CD4-positive, alpha-beta T cell treated with Interleukin-4 for 4 hours (primary cell): ENCODE measurements at regions not wholly inside any gene's neighbourhood (a gene's known extent, or its start where the extent isn't known, plus 50 kb on each side); places are given as distances from the start of the nearest gene placed in this dataset.
"Not testable (repeated sequence)": the region's sequence is repeated elsewhere in the genome, so short reads cannot be mapped to it uniquely, and the experiment has no call there.

Experiments
- DNase-seq: peaks from one replicate; pipeline ENCODE4 v3.0.0-alpha.2; 2020

DNA sequence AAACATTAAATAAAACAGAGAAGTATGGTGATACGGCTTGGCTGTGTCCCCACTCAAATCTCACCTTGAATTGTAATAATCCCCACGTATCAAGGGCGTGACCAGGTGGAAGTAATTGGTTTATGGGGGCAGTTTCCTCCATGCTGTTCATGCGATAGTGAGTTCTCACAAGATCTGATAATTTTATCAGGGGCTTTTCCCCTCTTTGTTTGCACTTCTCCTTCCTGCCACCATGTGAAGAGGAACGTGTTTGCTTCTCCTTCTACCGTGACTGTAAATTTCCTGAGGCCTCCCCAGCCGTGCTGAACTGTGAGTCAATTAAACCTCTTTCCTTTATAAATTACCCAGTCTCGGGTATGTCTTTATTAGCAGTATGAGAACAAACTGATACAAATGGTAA, 331.3 kb upstream of the CNR1 start:
- DNase-seq, result not testable (repeated sequence)

DNA sequence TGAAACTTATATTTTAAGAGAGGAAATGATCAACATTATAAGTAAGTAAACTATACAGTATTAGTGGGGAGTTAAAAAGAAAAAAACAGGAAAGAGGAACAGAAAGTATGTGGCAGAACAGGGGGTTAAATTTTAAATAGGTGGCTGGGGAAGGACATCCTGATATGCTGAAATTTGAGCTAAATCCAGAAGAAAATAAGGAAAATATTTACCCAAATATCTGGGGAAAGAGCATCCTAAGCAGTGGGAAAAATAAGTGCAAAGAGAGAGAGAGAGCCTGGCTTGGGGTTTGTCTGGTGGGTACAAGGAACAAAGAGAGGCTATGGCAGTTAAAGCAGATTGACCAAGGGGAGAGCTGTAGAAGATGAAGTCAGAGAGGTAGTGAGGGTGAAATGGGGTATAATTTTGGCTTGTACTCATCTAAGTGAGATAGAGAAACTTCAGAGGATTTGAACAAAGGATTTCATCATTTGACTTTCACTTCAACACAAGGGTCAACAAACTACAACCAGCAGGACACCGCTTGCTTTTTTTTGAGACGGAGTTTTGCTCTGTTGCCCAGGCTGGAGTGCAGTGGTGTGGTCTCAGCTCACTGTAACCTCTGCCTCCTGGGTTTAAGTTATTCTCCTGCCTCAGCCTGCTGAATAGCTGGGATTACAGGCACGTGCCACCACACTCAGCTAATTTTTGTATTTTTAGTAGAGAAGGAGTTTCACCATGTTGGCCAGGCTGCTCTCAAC, 328.4 kb upstream of the CNR1 start:
- no peak for DNase-seq

DNA sequence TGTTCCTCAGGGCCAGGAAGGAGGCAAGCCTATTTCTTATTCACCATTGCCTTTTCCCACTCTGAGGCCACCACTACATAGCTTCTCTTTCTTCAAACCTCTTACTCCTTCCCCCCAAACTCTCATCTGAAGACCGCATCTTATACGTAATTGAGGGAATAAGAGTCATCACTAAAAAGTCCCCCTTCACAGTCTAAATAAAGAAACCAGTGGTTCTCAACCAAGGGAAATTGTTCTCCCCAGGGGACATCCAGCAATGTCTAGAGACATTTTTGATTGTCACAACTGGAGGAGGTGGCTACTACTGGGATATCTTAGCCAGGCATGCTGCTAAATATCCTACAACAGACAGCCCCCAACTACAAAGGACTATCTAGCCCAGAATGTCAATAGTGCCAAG, 327.6 kb upstream of the CNR1 start:
- no peak for DNase-seq

DNA sequence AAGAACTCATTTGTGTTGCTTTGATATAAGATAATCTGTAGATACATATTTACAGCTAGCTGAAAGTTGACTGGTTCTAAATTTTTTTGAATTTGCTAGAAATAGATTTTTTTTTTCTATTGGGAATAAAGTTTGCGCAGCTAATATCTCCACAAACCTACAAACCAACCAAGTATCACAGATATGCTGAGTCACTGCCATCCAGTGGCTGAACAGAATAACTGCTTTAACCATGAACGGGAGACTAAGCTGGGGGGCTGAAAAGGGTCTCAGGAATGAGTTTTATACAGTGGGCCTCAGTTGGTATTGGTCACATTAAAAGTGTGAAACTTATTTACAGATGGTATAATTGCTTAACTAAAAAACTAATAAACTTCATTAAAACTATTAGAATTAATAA, 326.7 kb upstream of the CNR1 start:
- no peak for DNase-seq

DNA sequence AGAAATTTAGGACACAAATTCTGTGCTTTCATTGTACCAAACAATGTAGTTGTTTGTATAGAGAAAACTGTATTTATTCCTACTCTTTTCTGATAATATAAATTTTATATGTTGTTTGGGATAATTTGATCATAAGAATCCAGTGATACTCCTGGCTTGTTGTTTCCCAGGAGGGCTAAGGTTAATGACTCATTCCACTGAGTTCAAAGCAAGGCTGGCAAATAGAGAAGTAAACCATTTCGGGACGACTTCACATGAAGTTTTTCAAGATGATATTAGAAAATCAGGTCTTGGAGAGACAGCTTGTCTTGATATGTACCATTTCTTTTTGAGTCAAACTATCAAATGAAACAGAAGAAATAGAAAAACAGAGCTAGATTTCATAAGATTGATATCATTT, 326.1 kb upstream of the CNR1 start:
- DNase-seq, result no peak

DNA sequence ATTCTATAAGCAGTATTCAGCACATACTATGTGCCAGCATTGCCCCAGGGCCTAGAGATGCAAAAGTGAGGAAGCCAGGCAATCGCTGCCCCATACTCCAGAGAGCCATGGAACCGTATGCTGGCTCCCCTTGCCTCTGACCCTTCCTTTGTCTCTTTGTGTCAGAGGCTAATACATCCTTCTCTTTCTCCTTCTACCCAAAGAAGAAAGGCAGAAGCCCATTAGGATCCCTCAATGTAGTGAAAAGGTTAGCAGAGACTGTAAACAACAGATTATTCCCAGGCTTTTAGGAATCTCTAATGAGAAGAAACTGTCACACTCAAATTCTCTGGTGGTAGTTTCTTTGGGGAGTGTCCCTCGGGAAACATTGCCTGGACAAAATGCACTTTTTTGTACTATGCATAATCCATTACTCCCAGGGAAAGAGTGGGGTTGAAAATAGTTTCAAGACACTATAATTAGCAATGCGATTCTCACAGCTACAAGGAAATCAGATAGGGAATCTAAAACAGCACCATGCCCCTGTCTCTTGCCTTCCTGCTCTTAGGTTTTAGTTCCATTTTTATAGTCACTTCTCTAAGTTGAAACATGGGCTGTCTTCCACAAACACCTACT, 325.2 kb upstream of the CNR1 start:
- DNase-seq, result no peak

DNA sequence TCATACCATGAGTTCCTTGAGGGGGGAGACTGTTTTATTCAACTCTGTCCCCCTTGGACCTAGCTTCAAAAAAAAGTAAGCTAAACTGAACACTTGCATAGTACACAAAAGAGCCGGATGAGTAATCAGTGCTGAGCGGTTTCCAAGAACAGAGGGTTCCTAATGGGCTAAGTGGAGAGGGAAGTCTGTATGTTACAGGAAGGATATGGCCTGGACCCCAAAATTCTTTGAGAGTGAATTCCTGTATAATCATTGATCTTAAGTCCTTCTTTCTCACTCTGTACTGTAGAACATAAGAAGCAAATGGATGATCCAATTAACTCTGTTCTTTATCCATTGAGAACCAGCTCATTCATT, 324.7 kb upstream of the CNR1 start:
- DNase-seq, result no peak

DNA sequence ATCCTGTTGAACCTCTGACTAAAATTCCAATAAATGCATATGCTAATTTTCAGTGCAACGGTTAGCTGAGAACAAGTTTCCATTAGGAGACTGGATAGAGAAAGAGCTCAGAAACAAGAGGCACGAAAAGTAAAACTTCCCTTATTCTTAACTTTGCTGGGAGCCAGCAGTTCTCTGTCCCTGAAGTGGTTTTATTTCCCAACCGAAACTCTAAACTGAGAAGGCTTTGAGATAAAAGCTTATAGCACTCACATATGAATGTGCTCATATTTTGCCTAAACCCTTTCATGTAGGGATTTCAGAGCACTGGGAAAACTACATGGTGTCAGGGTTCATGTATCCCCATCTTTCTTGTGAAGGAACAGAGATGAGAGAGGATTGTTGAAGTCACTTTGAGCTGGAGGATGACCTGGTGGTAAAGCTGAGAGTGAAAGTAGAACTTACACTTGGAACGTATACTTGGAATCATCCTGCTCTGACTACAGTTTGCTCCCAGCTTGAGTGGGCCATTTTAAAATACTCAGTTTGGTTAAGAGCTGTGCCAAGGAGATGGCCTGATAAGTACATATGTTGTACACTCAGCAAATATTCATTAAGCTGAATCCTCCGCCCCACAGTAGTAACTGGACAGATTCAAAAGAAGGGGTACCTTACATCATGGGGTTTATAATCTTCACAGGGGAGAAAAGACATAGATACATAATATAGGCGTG, 324.2 kb upstream of the CNR1 start:
- DNase-seq, result no peak

DNA sequence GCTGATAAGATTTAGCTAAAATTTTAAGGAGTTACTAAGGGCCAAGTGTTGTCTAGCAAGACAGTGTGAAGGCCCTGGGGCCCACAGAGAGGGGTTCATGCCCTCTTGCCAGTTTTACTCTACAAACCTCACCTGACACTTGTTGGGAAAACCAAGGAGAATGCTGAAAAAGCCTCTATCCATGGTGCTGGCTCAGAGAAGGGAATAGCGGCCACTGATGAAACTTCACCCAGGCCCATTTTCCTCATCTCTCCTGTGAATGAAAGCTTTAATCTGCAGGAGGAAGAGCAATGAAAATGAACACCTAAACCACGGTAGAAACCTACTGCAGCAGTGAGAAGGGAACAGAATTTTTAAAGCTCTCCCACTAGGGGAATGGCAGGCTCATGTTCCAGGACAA, 317.3 kb upstream of the CNR1 start:
- DNase-seq, result no peak

DNA sequence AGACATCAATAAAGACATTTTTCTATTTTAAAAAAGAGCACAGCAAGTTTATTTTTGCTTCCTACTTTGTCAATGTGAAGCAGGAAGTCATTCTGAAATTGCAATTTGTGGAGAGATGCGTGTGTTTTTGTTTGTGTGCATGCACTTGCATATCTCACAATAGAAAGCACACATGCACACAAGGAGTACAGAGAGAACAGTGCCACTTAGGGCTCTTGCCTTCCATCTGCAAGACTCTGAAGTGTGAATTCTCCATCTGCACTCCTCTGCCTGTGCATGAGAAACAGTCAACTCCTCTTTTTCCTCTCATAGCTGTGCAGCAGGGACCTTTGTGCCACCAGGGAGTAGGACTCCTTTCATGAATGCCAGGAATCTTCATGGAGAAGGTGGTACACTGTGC, 316.3 kb upstream of the CNR1 start:
- DNase-seq, result no peak

DNA sequence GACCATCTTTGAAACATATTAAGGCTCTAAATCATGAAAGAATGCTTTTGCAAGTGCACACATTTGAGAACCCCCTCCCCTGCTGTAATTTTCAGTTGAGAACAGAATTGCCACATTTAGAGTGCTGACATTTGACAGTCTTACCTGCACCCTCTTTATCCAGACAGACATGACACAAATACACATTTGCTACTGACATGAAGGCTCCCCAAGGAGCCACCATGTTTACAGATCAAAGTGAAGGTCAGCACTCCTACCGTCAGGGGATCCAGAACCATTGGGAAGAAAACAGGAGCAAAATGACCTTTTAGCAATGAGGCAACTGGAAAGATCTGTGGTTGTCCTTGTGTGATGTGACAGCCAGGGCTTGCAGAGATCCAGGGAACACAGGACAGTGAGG, 315.4 kb upstream of the CNR1 start:
- DNase-seq, result no peak

DNA sequence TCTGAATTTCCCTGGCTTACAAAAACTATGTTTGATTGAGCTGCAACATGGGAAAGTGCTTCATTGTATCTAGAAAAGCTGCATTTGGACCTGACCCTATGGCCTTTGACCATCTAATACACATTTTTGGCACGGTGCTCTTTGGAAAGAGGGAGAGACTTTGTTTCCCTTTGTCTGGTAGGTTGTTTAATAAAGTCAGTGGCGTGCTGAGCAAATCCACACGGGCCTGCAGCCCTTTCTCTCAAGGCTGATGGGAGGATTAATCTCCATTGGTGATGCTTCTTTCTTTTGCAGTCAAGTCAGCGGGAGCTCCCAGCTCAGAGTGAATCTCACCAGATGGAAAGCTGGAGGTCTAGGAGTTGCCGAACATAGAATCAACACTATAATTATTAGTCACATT, 314.7 kb upstream of the CNR1 start:
- no peak for DNase-seq

DNA sequence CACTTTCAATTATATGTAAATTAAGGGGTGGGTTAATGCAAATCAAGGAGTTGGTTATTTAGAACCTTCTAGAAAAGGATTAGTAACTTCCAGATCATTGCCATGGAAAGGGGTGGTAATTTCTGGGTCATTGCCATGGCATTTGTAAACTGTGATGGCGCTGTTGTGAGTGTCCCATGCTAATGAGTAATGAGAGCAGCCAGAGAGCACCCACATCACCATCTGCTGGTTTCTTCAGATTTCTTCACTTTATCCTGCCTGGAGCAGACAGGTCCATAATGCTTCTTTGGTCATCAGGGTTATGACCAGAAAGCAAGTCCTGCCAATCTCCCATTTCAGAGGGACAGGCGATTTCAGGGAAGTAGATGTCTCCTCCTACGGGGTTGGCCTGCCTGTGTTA, 311.3 kb upstream of the CNR1 start:
- no peak for DNase-seq

DNA sequence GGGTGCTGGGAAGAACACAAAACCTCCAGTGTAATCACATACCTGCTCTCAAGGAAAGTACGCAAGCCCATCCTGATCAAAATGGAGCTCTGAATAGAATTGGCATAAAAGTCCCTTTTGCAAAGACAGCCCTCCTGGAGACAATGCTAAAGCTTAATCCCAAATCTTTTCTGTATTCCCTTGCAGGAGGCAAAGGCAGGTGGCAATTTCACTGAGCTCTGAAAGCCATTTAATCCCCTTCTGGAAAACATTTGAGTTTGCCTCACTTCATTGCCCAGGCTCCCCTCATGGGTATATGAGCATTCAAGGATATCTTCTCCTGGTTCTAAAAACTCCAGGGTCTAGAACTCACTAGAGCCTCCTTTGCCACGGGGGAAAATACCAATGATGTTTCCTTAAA, 310.2 kb upstream of the CNR1 start:
- DNase-seq, result no peak

DNA sequence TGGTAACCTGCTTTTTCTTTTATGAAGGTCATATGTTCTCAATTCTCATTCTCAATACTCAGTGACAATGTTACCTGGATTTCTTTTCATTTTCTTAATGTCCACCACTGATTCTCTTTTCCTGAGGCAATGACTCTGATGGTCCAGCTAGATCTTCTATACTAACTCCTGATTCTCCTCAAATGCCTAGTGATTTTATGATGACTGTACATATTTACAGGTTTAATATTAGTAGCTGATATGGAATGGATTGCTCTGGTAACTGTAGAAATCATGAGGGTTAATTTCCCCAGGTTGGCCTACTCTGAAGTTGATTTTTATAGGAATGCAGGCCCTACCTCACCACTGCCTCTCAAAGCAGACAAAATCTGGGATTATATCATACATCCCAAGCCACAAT, 308.6 kb upstream of the CNR1 start:
- DNase-seq, result no peak

DNA sequence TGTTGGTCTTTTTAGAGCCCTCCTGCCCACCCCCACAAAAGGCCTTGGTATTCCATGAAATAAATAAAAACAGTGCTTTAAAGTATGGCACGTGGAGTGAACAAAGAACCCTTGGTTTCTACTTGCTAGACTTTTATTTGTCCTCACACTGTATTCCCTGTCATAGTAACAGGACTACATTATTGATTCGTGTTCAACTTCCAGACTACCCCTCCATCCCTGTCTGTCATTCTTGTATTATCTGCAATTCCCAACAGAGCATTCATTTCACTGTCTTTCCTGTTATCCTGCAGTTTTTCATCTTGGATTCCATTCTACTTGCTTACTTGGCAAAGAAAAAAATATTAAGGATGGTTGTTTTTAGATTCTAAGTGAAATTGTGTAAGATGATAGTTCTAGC, 307.4 kb upstream of the CNR1 start:
- no peak for DNase-seq

DNA sequence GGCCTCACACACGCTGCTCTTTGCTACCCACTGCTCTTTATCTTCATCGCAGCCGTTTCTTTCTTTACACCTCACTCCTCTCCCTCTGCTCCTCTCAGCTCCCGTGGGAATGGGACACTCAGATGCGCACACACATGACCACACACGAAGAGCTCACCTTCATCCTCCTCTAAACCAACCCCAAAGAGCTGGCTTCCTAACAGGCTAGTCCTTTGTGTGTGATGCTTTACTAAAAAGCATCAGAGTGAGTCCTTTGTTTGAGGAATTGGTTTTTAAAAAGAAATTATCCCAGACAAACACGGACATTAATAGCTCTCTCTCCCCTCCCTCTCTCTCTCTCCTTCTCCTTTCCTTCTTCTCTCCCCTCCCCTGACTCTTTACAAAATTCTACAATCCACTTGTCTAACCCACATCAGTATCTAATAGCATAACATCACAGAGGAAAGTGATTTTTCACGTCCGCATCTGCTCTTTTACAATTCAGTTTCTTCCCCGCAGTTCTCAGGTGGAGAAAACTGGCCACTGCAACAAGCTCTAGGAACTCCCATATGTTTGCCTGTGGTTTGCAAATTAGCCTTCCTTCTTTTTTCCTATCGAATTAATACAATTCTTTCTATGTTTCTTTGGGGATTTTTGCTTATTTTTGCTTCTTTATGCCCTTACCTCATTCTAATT, 306.8 kb upstream of the CNR1 start:
- DNase-seq, result no peak

DNA sequence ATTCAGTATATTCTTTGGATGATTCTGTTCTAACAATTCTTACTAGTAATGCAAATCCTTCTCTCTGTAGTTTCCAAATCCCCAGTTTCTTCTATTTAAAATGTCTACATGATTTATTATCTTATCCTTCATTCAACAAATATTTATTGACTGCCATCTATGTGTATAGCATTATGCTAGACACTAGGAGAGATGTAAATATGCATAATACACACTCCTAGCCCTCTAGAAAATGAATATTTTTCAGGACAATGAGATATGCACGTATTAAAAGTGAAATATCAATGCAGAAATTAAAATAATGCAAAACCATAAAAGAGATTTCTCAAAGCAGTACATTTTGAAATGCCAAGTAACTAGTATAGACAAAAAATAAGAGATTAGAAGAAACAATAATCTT, 293.5 kb upstream of the CNR1 start:
- no peak for DNase-seq

DNA sequence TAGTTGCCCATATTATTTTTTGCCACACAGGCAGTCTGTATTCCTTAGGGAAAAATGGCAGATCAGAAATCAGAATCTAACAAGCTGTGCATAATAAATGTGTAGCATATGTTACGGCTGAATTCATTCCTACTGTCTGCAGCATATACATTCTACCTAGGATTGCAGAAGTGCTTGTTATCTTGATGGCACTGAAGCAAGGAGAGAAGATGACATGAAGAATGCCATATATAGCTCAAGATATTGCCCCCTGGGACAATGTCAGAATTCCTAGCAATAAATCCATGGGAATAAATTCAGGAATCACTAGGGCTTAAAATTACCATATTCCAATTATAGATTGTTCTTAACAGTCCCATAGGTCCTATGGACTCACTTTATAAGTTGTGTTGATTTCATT, 293.0 kb upstream of the CNR1 start:
- DNase-seq, result no peak

DNA sequence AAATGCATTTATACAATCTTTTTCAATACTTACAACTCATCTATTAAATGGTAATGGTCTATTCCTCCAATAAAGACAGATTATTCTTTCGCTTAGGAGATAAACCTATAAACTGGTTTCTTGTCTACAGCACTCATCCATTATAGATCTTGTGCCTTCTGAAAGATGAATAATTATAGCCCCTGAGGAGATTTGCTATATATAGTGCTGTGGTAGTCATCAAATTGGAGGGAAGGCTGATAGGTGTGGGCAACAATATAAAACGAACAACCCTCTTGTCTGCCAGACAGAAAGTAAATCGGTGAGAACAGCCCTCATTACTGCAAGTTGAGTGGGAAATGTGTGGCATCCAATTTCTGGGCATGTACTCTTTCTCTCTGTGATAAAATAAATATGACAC, 292.5 kb upstream of the CNR1 start:
- DNase-seq, result no peak

DNA sequence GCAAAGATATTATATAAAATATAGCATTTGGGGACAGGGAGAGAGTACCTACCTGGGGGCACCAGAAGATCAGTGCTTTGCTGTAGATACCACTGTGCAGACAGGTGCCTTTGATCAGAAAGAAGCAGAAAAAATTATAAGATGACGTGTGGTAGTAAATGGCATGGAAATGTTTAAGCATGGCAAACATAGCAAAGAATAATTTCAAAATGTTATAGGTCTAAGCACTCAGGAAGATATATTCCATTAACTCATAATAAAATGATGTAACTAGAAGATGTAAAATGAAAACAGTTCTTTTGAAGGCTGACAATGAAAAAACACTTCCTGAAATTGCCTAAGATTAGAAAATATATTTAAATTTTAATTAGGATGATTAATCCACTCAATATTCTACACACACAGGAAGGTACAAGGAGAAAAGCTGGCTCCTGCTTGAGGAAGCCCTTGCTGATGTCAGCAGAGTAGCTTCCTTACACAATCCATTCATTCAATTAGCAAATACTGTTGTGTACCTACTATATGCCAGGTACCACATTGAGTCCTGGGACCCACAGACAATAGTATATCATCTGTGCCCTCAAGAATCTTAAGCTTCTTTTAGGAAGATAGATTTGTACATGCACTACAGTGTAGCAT, 290.2 kb upstream of the CNR1 start:
- DNase-seq, result no peak

DNA sequence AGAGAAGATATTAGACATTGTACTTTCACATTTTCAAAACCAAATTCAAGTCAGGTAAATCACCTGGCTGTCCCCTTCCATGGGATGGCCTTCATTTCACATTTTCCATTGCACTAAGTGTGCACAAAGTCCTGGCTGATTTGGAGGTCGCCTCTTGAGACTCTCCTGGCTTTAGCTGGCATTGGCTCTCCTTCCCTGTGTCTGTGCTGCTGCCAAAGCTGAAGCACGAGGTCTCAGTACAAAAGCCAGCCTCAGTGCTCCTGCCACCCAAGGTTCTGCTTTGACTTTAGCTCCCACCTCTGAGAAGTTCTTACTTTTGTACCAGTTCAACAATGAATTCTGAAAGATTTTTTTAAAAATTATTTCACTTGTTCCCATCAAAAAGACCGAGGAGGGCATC, 289.2 kb upstream of the CNR1 start:
- no peak for DNase-seq

DNA sequence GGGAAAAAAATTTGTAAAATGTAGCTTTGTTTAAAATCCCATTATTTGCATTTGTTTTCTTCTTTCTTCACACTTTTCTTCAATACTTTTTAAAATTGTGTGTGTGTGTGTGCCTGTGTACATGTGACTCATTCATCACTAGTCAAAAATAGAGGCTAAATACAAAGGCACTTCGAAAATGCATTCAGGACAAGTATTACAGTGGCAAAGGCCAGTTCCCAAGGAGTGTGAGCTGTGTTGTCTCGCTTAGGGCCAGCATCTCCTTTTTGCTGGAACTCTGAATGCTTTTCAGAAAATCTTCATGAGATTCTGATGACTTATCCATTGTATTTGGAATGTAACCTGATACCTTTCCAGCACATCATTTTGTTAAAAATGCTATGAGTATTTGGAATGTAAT, 288.5 kb upstream of the CNR1 start:
- no peak for DNase-seq

DNA sequence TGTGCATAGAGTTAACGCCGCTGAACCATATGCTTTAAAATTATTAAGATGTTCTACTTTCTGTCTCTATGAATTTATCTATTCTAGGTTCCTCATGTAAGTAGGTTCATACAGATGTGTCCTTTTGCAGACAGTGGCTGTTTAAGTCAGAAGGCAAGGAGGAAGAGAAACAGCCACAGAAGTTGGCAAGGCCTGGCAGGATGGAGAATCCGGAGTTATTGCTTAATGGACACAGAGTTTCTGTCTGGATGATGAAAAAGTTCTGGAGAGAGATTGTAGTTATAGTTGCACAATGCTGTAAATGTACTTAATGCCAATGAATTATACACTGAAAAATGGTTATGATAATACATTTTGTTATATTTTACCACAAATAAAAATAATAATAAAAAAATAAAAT, 283.6 kb upstream of the CNR1 start:
- no peak for DNase-seq
